ENCODE measurements at regions not wholly inside any gene's neighbourhood (a gene's known extent, or its start where the extent isn't known, plus 50 kb on each side); places are given as distances from the start of the nearest gene placed in this dataset.

- TF ChIP-seq ZFX (IDR thresholded peaks at IDR 0.05; ENCODE audit: borderline replicate concordance) = no peak
- TF ChIP-seq CTCF (IDR thresholded peaks at IDR 0.05) = no peak
- no peak overlapping the region for H3K27ac ChIP-seq
These were observed 437.2 kb upstream of the TECRL start for GRCh38 chr4:64846417-64846816.

- no peak overlapping the region for H3K27ac ChIP-seq
- no peak for TF ChIP-seq ZFX (IDR thresholded peaks at IDR 0.05; ENCODE audit: borderline replicate concordance)
- no peak for TF ChIP-seq CTCF (IDR thresholded peaks at IDR 0.05)
These were observed 420.5 kb upstream of the TECRL start for GRCh38 chr4:64829749-64830148.

- TF ChIP-seq ZFX (IDR thresholded peaks at IDR 0.05; ENCODE audit: borderline replicate concordance) = no peak
- TF ChIP-seq CTCF (IDR thresholded peaks at IDR 0.05) = no peak
- no peak overlapping the region for H3K27ac ChIP-seq
These were observed 415.3 kb upstream of the TECRL start for GRCh38 chr4:64824591-64824990.

GRCh38 chr4:64822405-64822804 is 413.2 kb upstream of the TECRL start:
- TF ChIP-seq ZFX (IDR thresholded peaks at IDR 0.05; ENCODE audit: borderline replicate concordance) = no peak
- TF ChIP-seq CTCF (IDR thresholded peaks at IDR 0.05) = no peak

GRCh38 chr4:64821219-64821976 is 412.1 kb upstream of the TECRL start:
- TF ChIP-seq CTCF (IDR thresholded peaks at IDR 0.05) = no peak
- TF ChIP-seq ZFX (IDR thresholded peaks at IDR 0.05; ENCODE audit: borderline replicate concordance) = no peak
- no peak overlapping the region for H3K27ac ChIP-seq

More at GRCh38 chr4:64822405-64822804, 413.2 kb upstream of the TECRL start:
- no peak overlapping the region for H3K27ac ChIP-seq

GRCh38 chr4:64814616-64815015 is 405.4 kb upstream of the TECRL start:
- H3K27ac ChIP-seq = no peak overlapping the region
- TF ChIP-seq ZFX (IDR thresholded peaks at IDR 0.05; ENCODE audit: borderline replicate concordance) (no peak), CTCF (IDR thresholded peaks at IDR 0.05) (no peak)

- TF ChIP-seq CTCF (IDR thresholded peaks at IDR 0.05) = no peak
- TF ChIP-seq ZFX (IDR thresholded peaks at IDR 0.05; ENCODE audit: borderline replicate concordance) = no peak
- H3K27ac ChIP-seq = no peak overlapping the region
These were observed 398.6 kb upstream of the TECRL start for GRCh38 chr4:64807821-64808220.

All from 22Rv1 (cell line).